ENCODE measurements at regions not wholly inside any gene's neighbourhood (a gene's known extent, or its start where the extent isn't known, plus 50 kb on each side); places are given as distances from the start of the nearest gene placed in this dataset.

DNA sequence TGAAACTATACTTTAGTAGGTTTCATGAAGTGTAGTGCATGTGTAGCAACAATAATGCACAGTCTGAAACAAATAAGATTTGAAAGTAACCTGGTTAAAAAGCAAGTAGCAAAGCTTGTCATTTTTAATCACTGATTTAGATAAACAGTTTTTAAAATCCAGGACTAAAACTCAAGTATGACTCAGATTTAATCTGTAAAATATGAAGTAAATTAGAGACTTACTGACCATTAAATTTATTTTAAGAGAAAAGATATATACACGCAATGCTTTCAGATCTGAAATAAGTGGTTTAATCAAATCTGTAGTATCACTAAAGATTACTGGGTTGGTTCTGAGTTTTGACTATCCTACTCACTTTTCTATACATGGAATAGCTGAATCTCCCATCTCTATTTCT lies 300.7 kb upstream of the RBMS3 start:
- TF ChIP-seq, protein P1, sequence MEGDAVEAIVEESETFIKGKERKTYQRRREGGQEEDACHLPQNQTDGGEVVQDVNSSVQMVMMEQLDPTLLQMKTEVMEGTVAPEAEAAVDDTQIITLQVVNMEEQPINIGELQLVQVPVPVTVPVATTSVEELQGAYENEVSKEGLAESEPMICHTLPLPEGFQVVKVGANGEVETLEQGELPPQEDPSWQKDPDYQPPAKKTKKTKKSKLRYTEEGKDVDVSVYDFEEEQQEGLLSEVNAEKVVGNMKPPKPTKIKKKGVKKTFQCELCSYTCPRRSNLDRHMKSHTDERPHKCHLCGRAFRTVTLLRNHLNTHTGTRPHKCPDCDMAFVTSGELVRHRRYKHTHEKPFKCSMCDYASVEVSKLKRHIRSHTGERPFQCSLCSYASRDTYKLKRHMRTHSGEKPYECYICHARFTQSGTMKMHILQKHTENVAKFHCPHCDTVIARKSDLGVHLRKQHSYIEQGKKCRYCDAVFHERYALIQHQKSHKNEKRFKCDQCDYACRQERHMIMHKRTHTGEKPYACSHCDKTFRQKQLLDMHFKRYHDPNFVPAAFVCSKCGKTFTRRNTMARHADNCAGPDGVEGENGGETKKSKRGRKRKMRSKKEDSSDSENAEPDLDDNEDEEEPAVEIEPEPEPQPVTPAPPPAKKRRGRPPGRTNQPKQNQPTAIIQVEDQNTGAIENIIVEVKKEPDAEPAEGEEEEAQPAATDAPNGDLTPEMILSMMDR (IDR thresholded peaks at IDR 0.05 in 4 of 5, conservative IDR thresholded peaks at IDR 0.05 in 1 of 5): no peak
- no peak for TF ChIP-seq POLR2A (IDR thresholded peaks at IDR 0.05)

Data from gastrocnemius medialis (tissue), 4 donors.